H1 (cell line): ENCODE measurements at regions not wholly inside any gene's neighbourhood (a gene's known extent, or its start where the extent isn't known, plus 50 kb on each side); places are given as distances from the start of the nearest gene placed in this dataset.

Experiments used
- CTCF ChIA-PET: fragments of 300-600 bp; sonication (Branson Sonifier 250); formaldehyde crosslinking; loops from one replicate; lab custom pipeline; 2021; ENCODE audit not compliant: partially characterized antibody; lab: Charles Lee
- POLR2A ChIA-PET: fragments of 300-600 bp; sonication (Branson Sonifier 250); formaldehyde crosslinking; loops from one replicate; lab custom pipeline; 2021; ENCODE audit warnings: inconsistent platforms; ENCODE audit not compliant: partially characterized antibody; lab: Charles Lee
- DNase-seq, 2 experiments: peaks; one replicate each; pipeline versions ENCODE4 v3.0.0 to v3.0.0-alpha.2; 2010 to 2022; ENCODE audit warnings: low spot score in 2 of 2, low read depth in 1 of 2, mixed read lengths in 1 of 2
- FAIRE-seq: peaks from 2 replicates; lab custom pipeline; 2011; peaks lifted over from hg19 to GRCh38; lab: Jason Lieb, UNC
- H2AFZ ChIP-seq: 2 replicates; pipeline ENCODE4 v1.8.1; 2012; ENCODE audit warnings: low read length, inconsistent platforms
- H2AK5ac ChIP-seq: 2 replicates; pipeline ENCODE4 v1.6.1; 2013; ENCODE audit warnings: low read depth, low read length
- H2BK120ac ChIP-seq: replicated peaks from 2 replicates; pipeline ENCODE3; 2013; ENCODE audit warnings: low read depth, low read length, inconsistent platforms
- H2BK12ac ChIP-seq: 2 replicates; pipeline ENCODE4 v1.6.1; 2013; ENCODE audit warnings: low read depth, low read length
- H2BK15ac ChIP-seq: 2 replicates; pipeline ENCODE4 v1.6.1; 2013; ENCODE audit warnings: low read length
- H2BK20ac ChIP-seq: 2 replicates; pipeline ENCODE4 v1.6.1; 2013; ENCODE audit warnings: low read length
- H2BK5ac ChIP-seq: 2 replicates; pipeline ENCODE4 v1.6.1; 2013; ENCODE audit warnings: low read depth, low read length
- H3K14ac ChIP-seq: 2 replicates; pipeline ENCODE4 v1.6.1; 2013; ENCODE audit warnings: inconsistent platforms; ENCODE audit not compliant: insufficient read length
- H3K18ac ChIP-seq: 2 replicates; pipeline ENCODE4 v1.6.1; 2013; ENCODE audit warnings: low read length; ENCODE audit errors: extremely low read depth
- H3K23ac ChIP-seq: 2 replicates; pipeline ENCODE4 v1.6.1; 2013; ENCODE audit warnings: inconsistent platforms; ENCODE audit not compliant: insufficient read length
- H3K23me2 ChIP-seq: 2 replicates; pipeline ENCODE4 v1.6.1; 2013; ENCODE audit warnings: low read depth, low read length
- H3K27ac ChIP-seq: 2 replicates; pipeline ENCODE4 v1.6.1; 2011; ENCODE audit warnings: low read depth, low read length, inconsistent platforms
- H3K27me3 ChIP-seq, 4 experiments: replicated peaks in 1 of 4; 1 replicate in 1 of 4; 2 replicates in 3 of 4; pipeline versions ENCODE4 v1.6.1 to v1.8.1; 2011 to 2013; ENCODE audit warnings: low read length in 3 of 4, mild to moderate bottlenecking in 3 of 4, inconsistent platforms in 2 of 4, mixed read lengths in 2 of 4, moderate library complexity in 1 of 4; ENCODE audit not compliant: control insufficient read depth in 3 of 4, insufficient read depth in 3 of 4; ENCODE audit errors: extremely low read depth in 1 of 4
- H3K36me3 ChIP-seq, 4 experiments: 2 replicates each; pipeline versions ENCODE4 v1.6.1 to v1.8.1; 2011 to 2013; ENCODE audit warnings: mild to moderate bottlenecking in 4 of 4, low read length in 3 of 4, moderate library complexity in 2 of 4, control low read depth in 1 of 4, inconsistent platforms in 1 of 4; ENCODE audit not compliant: insufficient read depth in 4 of 4, control insufficient read depth in 2 of 4
- H3K4ac ChIP-seq: replicated peaks from 2 replicates; pipeline ENCODE3; 2013; ENCODE audit warnings: low read length, low read depth, mixed read lengths, inconsistent platforms; ENCODE audit not compliant: insufficient read length
- H3K4me1 ChIP-seq, 4 experiments: replicated peaks in 1 of 4; 1 replicate in 1 of 4; 2 replicates in 3 of 4; pipeline versions ENCODE4 v1.6.1 to v1.8.1; 2011 to 2013; ENCODE audit warnings: low read length in 3 of 4, inconsistent platforms in 2 of 4, mixed read lengths in 1 of 4; ENCODE audit not compliant: insufficient read depth in 4 of 4, control insufficient read depth in 3 of 4
- H3K4me2 ChIP-seq, 2 experiments: 2 replicates each; pipeline versions ENCODE4 v1.6.1 to v1.8.1; 2011 to 2013; ENCODE audit warnings: low read depth in 2 of 2, low read length in 2 of 2, control low read depth in 1 of 2, inconsistent platforms in 1 of 2, mild to moderate bottlenecking in 1 of 2; ENCODE audit not compliant: insufficient read depth in 1 of 2
- H3K4me3 ChIP-seq, 4 experiments: fragments of 200-600, 300-600 bp in 1 of 4; sonication (generic), shearing (Covaris generic), sonication (Bioruptor Twin) in 1 of 4; 2 replicates each; pipeline versions ENCODE4 v1.5.1 to v1.8.1; 2011 to 2016; ENCODE audit warnings: low read length in 4 of 4, low read depth in 3 of 4, control low read depth in 2 of 4, inconsistent platforms in 2 of 4, mild to moderate bottlenecking in 2 of 4, mixed read lengths in 1 of 4, moderate library complexity in 1 of 4; ENCODE audit not compliant: insufficient read depth in 2 of 4; ENCODE audit errors: extremely low read depth in 1 of 4
- H3K56ac ChIP-seq: replicated peaks from 2 replicates; pipeline ENCODE3; 2013; ENCODE audit warnings: low read depth, mild to moderate bottlenecking, mixed read lengths, low read length, inconsistent platforms; ENCODE audit not compliant: insufficient read length
- H3K79me1 ChIP-seq: 2 replicates; pipeline ENCODE4 v1.6.1; 2013; ENCODE audit warnings: low read depth, low read length, control low read depth
- H3K79me2 ChIP-seq, 2 experiments: 2 replicates each; pipeline versions ENCODE4 v1.6.1 to v1.8.1; 2012 to 2013; ENCODE audit warnings: low read length in 2 of 2, mild to moderate bottlenecking in 2 of 2, inconsistent platforms in 1 of 2; ENCODE audit not compliant: insufficient read depth in 2 of 2, control insufficient read depth in 1 of 2
- H3K9ac ChIP-seq, 4 experiments: replicated peaks in 1 of 4; 1 replicate in 1 of 4; 2 replicates in 3 of 4; pipeline versions ENCODE4 v1.6.1 to v1.8.1; 2011 to 2013; ENCODE audit warnings: low read depth in 3 of 4, low read length in 3 of 4, control low read depth in 2 of 4, mild to moderate bottlenecking in 2 of 4, moderate library complexity in 2 of 4, inconsistent platforms in 1 of 4; ENCODE audit errors: extremely low read depth in 1 of 4
- H3K9me3 ChIP-seq, 2 experiments: 2 replicates each; pipeline versions ENCODE4 v1.6.1 to v1.8.1; 2012 to 2013; ENCODE audit warnings: mild to moderate bottlenecking in 2 of 2, moderate library complexity in 2 of 2, control low read depth in 1 of 2, inconsistent platforms in 1 of 2, low read depth in 1 of 2, low read length in 1 of 2, mixed read lengths in 1 of 2; ENCODE audit not compliant: insufficient read depth in 2 of 2
- H4K20me1 ChIP-seq, 2 experiments: replicated peaks in 1 of 2; 2 replicates each; pipeline versions ENCODE3 to v1.8.1; 2011 to 2013; ENCODE audit warnings: inconsistent platforms in 2 of 2, low read length in 2 of 2, mild to moderate bottlenecking in 1 of 2; ENCODE audit not compliant: insufficient read depth in 2 of 2, control insufficient read depth in 1 of 2
- H4K5ac ChIP-seq: 2 replicates; pipeline ENCODE4 v1.6.1; 2013; ENCODE audit warnings: low read length, low read depth, mixed read lengths, inconsistent platforms; ENCODE audit not compliant: insufficient read length
- H4K8ac ChIP-seq: 2 replicates; pipeline ENCODE4 v1.8.0; 2013; ENCODE audit warnings: mild to moderate bottlenecking, moderate library complexity, low read length, inconsistent platforms; ENCODE audit not compliant: insufficient read depth; ENCODE audit errors: extremely low read depth
- H4K91ac ChIP-seq: replicated peaks from 2 replicates; pipeline ENCODE3; 2013; ENCODE audit warnings: low read length, mixed read lengths, inconsistent platforms; ENCODE audit not compliant: insufficient read length
- BACH1 ChIP-seq: IDR thresholded peaks from 2 replicates; pipeline ENCODE4 v1.6.1; 2012; ENCODE audit warnings: low read length, improper control_type of control experiment
- CBX5 ChIP-seq: fragments of 300-800, 300-1000 bp; sonication (generic); IDR thresholded peaks from 2 replicates; pipeline ENCODE4 v1.7.1; 2016; ENCODE audit warnings: antibody characterized with exemption, low read length, low read depth
- EGR1 ChIP-seq: IDR thresholded peaks from 2 replicates; pipeline ENCODE4 v1.6.1; 2011; ENCODE audit warnings: low read depth, low read length, borderline replicate concordance
- GTF2F1 ChIP-seq: IDR thresholded peaks from 2 replicates; pipeline ENCODE4 v1.6.1; 2012; ENCODE audit warnings: low read depth, low read length, improper control_type of control experiment, borderline replicate concordance
- JUND ChIP-seq: IDR thresholded peaks from 2 replicates; pipeline ENCODE4 v1.6.1; 2011; ENCODE audit warnings: mild to moderate bottlenecking, improper control_type of control experiment, low read length
- NANOG ChIP-seq: IDR thresholded peaks from 2 replicates; pipeline ENCODE4 v1.6.1; 2011; ENCODE audit warnings: low read length, low read depth, mild to moderate bottlenecking, inconsistent platforms; ENCODE audit not compliant: insufficient read depth, poor library complexity, severe bottlenecking
- POU5F1 ChIP-seq: IDR thresholded peaks from 2 replicates; pipeline ENCODE4 v1.6.1; 2011; ENCODE audit warnings: low read depth, mild to moderate bottlenecking, low read length, moderate library complexity
- RBBP5 ChIP-seq: IDR thresholded peaks from 2 replicates; pipeline ENCODE4 v1.7.1; 2012; ENCODE audit warnings: low read depth, mild to moderate bottlenecking, inconsistent platforms, low read length, moderate library complexity, borderline replicate concordance
- SIN3A ChIP-seq, 2 experiments: IDR thresholded peaks in 1 of 2; conservative IDR thresholded peaks in 1 of 2; 2 replicates each; pipeline ENCODE4 v1.6.1; 2011 to 2012; ENCODE audit warnings: low read length in 2 of 2, improper control_type of control experiment in 1 of 2, low read depth in 1 of 2, mild to moderate bottlenecking in 1 of 2
- SUZ12 ChIP-seq: fragments of 200-600 bp; sonication (generic); IDR thresholded peaks from 2 replicates; pipeline ENCODE4 v1.6.1; 2012; ENCODE audit warnings: mild to moderate bottlenecking, inconsistent platforms, low read length, moderate library complexity, mixed read lengths
- TEAD4 ChIP-seq: IDR thresholded peaks from 2 replicates; pipeline ENCODE4 v1.6.1; 2012; ENCODE audit warnings: low read depth, low read length, inconsistent platforms, mixed read lengths
- ZNF274 ChIP-seq: IDR thresholded peaks from 2 replicates; pipeline ENCODE4 v1.7.0; 2012; ENCODE audit warnings: low read length, borderline replicate concordance; ENCODE audit errors: extremely low read depth
- WGBS, 2 experiments: shearing (Covaris generic) in 1 of 2; methylation state at CpG; one replicate each; pipeline versions ENCODE4 v1.1.6 to v1.1.7; 2013 to 2015; ENCODE audit warnings: low lambda C conversion rate in 2 of 2, mixed read lengths in 2 of 2, inconsistent platforms in 1 of 2, low coverage in 1 of 2, missing lambda C conversion rate in 1 of 2; ENCODE audit not compliant: insufficient replicate concordance in 2 of 2, insufficient coverage in 1 of 2, insufficient read length in 1 of 2; ENCODE audit errors: extremely low coverage in 1 of 2, missing lambda C conversion rate in 1 of 2; 5-methylcytosine and 5-hydroxymethylcytosine counted together
- TF ChIP-seq, protein P1 (sequence below): IDR thresholded peaks from 2 replicates; pipeline ENCODE4 v1.6.1; 2012; ENCODE audit warnings: low read length, inconsistent platforms

DNA sequence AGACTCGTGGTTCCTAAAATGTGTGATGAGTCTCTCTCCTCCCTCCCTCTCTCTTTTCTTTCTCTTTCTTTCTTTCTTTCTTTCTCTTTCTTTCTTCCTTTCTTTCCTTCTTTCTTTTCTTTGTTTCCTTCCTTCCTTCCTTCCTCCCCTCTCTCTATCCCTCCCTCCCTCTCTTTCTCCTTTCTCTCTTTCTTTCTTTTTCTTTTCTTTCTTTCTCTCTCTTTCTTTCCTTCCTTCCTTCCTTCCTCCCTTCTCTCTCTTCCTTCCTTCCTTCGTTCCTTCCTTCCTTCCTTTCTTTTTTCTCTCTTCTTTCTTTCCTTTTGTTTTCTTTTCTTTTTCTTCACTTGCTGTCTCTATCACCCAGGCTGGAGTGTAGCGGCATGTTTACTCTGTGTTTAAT, 290.8 kb downstream of the NFKBIZ start:
- no peaks in the 10 kb centered on the region for H3K23me2 ChIP-seq
- H3K4me1 ChIP-seq: no peaks in the 10 kb centered on the region
- H3K27ac ChIP-seq: no peak overlapping the region
- POLR2A ChIA-PET: interaction anchor here (0.6 kb wide), 1 partner anchor 1102 kb away, joined by 3 read pairs; no protein-coding TSS in a partner anchor
- no peak overlapping the region for H3K4me2 ChIP-seq
- H3K9ac ChIP-seq: no peak overlapping the region
- H2BK5ac ChIP-seq: no peak overlapping the region
- no peak overlapping the region for H3K18ac ChIP-seq
- DNase-seq: no peak
- no peak for FAIRE-seq
- H2BK20ac ChIP-seq: no peak overlapping the region
- H3K4ac ChIP-seq: no peak overlapping the region
- H4K20me1 ChIP-seq: no peaks in the 10 kb centered on the region
- H4K8ac ChIP-seq: no peak overlapping the region
- H3K4me3 ChIP-seq: no peak overlapping the region
- no peak overlapping the region for H2BK15ac ChIP-seq
- no peak overlapping the region for H3K23ac ChIP-seq
- no peaks in the 10 kb centered on the region for H3K27me3 ChIP-seq
- no peak overlapping the region for H2AK5ac ChIP-seq
- 83% methylated on average over 3 of the region's 3 CpGs; no CpG with 5 or more reads in 1 of the 2 experiments for WGBS, 2 experiments
- H3K14ac ChIP-seq: no peak overlapping the region
- no peaks in the 10 kb centered on the region for H3K36me3 ChIP-seq
- H4K5ac ChIP-seq: no peak overlapping the region
- H3K9me3 ChIP-seq: no peaks in the 10 kb centered on the region
- no peak overlapping the region for H2BK120ac ChIP-seq
- no peaks in the 10 kb centered on the region for H3K79me2 ChIP-seq
- no peak overlapping the region for H2AFZ ChIP-seq
- H3K79me1 ChIP-seq: no peaks in the 10 kb centered on the region
- H2BK12ac ChIP-seq: no peak overlapping the region
- no peak overlapping the region for H3K56ac ChIP-seq
- CTCF ChIA-PET: no interaction called here
- H4K91ac ChIP-seq: no peak overlapping the region
- TF ChIP-seq POU5F1: no peak
- no peak for TF ChIP-seq TEAD4
- no peak for TF ChIP-seq SUZ12
- TF ChIP-seq CBX5: no peak
- TF ChIP-seq, protein P1, sequence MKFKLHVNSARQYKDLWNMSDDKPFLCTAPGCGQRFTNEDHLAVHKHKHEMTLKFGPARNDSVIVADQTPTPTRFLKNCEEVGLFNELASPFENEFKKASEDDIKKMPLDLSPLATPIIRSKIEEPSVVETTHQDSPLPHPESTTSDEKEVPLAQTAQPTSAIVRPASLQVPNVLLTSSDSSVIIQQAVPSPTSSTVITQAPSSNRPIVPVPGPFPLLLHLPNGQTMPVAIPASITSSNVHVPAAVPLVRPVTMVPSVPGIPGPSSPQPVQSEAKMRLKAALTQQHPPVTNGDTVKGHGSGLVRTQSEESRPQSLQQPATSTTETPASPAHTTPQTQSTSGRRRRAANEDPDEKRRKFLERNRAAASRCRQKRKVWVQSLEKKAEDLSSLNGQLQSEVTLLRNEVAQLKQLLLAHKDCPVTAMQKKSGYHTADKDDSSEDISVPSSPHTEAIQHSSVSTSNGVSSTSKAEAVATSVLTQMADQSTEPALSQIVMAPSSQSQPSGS: no peak
- TF ChIP-seq NANOG: no peak
- TF ChIP-seq JUND: no peak
- no peak for TF ChIP-seq EGR1
- no peak for TF ChIP-seq ZNF274
- TF ChIP-seq BACH1: no peak
- TF ChIP-seq RBBP5: no peak
- TF ChIP-seq SIN3A (conservative IDR thresholded peaks at IDR 0.05 in 1 of 2, IDR thresholded peaks at IDR 0.05 in 1 of 2; ENCODE audit: low read depth in 1 of 2, low read length in 2 of 2): no peak
- no peak for TF ChIP-seq GTF2F1
